ENCODE measurements at regions not wholly inside any gene's neighbourhood (a gene's known extent, or its start where the extent isn't known, plus 50 kb on each side); places are given as distances from the start of the nearest gene placed in this dataset.

DNA sequence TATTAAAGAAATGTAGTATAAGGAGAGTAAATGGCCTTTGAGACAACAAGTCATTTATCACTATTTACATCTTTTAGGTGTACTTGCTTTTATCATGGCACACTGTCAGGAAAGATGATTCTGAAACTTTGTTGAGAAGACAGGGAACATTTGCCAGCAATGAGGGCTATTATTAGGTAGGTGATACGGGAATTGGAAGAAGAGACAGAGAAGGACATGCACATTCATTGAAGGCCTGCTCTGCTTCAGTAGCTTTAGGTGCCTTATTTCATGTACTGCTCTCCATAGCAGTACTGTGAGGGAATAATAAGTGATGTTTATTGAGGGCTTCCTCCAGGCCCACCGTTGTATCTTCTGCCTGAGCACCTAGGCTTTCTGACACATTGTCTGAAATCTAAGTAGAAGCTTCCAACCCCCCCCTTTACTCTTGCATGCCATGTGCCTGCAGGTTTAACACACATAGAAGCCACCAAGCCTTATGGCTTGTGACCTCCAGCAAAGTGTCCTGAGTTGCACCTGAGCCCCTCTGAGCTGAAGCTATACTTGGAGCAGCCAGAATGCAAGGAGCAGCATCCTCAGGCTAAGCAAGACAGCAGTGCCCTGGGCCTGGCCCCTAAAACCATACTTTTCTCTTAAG is 275.2 kb upstream of the VLDLR start:
- TF ChIP-seq POLR2A (IDR thresholded peaks at IDR 0.05; ENCODE audit: low read length), result no peak
- TF ChIP-seq GATA1 (IDR thresholded peaks at IDR 0.05; ENCODE audit: low read depth, low read length), result no peak
